ENCODE measurements at regions not wholly inside any gene's neighbourhood (a gene's known extent, or its start where the extent isn't known, plus 50 kb on each side); places are given as distances from the start of the nearest gene placed in this dataset.

DNA sequence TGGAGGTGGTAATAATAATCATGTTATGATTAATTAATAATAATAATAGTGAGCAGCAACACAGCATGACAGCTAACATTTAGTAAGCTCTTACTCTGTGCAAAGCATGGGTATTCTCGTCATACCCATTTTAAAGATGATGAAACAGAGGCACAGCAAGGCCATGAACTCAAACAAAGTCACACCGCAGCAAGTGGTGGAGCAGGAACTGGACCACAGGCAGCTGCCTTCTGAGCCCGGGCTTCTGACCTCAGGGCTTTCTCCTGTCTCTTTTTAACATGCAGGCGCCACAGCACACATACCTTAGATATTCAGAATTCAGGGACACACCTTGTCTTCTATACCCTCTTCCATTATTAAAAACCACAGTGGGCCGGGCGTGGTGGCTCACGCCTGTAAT lies 50.7 kb upstream of the SPATA12 start:
- DNase-seq (ENCODE audit: low read depth in 2 of 2): no peak

DNA sequence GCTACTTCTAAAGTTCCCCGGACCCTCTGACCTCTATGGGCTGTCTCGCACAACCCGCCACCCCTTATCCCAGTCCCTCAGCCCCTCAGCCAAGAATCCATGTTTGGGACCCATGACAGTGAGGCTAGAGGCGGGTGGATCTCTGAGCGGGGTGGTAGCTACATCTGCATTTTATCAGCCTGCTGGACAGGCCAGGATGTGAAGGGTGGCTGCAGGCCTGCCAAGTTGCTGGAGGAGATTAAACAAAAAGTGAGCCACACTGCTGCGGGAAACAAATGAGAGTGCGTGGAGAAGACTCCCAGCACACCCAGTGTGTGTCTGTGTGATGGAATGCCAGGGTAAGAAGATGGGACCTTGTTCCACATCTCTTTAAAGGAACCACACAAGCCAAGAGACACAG lies 51.1 kb upstream of the SPATA12 start:
- DNase-seq (ENCODE audit: low read depth in 2 of 2): no peak

DNA sequence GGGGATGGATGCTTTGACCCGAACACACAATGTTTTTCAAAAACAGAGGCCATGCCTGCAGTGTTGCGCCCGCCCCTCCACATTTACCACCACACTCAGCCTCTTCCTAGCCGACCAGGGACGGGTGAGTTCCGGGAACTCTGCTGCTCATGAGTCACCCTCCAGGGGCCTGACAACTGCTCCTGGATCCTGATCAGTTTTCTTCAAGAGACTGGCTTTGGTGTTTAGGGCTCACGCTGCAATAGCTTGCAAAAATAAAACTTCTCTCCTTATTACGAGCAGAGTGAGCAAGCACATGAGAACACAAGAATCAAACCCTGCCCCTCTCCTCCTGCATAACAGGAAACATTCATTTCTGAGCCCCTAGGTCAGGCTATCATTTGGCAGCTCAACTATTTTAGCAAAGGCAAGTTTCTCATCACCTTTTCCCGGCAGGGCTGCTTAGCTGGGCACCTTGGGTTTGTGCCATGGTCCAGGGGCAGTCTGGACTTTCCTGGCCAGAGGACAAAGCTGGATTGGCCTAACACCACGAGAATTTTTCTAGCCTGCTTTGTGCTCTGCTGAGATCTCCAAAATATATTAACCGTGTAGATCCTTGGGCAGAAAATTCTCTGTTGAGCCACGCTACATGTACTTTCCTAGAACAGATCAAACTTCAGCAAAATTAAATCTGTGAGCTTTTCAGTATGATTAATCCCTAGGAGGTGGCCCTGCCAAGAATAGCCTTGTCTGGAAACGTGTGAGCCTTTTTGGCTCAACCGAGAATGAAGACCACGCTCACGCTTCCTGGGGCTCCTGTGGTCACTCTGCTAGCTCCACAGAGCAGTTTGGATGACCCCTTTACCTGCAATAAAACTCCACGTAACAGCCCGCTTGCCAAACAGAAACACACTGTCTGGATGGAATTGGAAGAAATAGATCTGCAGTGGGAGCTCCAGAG lies 52.7 kb upstream of the SPATA12 start:
- no peak for DNase-seq (ENCODE audit: low read depth in 2 of 2)

DNA sequence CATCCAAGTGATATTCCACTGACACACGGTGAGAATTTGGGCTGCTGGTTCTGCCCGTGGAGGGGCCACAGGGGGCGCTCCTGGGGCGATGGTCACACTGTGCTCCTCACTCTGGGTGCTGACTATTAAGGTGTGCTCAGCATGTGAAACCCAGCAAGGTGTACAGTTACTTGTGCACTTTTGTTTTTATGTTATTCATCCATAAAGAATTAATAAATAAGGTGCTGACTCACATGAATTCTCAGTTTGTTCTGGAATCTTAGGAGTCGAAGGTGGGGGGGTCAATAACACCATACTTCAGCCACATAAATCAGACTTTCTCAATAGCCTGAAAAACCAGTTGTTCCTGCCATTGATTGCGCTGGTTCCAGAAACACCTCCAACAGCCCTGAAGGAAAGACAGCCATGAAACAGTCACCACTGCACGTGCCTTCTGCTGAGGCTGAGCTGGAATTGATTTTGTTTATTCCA lies 53.5 kb upstream of the SPATA12 start:
- DNase-seq (ENCODE audit: low read depth in 2 of 2): no peak

DNA sequence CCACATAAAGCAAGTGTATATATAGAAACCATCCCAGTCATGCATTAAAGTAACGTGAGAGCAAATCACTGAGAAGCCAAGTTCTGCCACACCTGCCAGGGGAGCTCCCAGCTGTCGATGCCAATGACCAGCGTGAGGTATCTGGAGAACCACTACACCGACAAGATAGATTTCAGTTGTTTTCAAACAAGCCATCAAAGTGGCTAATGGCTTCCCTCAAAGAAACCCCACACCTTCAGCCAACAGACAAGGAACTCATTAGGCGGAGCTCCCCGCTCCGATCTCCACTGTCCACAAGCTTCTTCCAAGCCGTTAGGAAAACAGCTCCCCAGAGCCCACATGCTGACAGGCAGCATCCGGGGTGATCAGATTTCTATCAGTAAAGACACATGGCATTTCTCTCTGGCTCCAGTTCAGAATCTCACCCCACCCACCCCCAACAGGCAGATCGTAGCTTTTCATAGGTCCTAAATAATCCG lies 54.2 kb upstream of the SPATA12 start:
- DNase-seq (ENCODE audit: low read depth in 2 of 2): no peak

DNA sequence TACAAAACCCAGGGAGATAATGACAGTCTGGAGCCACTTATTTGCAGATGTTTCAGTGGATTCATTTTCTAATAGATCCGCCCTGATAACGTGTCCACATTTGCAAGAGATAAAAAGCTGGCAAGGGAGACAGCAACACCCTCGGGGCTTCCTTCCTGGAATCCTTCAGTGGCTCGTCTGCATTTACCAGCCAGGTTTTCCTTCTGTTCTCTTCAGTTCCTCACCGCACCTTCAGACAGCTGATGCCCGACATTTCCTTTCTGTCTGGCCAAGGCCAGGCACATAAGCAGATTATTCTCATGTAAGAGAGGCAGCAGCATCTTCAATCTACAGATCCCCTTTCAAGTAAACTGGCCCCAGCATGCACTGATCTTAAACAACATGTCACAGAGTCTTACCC lies 56.2 kb upstream of the SPATA12 start:
- DNase-seq (ENCODE audit: low read depth in 2 of 2): no peak

DNA sequence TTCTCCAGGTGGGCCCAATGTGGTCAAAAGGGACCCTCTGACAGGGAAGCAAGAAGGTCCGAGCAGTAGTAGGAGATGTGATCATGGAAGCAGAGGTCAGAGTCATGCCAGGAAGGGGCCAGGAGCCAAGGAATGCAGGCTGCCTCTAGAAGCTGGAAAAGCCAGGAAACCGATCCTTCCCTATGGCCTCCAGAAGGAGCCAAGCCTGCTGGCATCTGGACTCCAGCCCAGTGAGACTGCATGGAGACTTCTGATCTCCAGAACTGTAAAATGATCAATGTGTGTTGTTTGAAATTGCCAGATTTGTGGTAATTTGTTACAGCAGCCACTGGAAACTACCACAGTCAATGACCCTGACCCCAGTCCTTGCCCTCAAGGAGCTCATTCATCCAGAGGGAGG lies 56.8 kb upstream of the SPATA12 start:
- no peak for DNase-seq (ENCODE audit: low read depth in 2 of 2)

DNA sequence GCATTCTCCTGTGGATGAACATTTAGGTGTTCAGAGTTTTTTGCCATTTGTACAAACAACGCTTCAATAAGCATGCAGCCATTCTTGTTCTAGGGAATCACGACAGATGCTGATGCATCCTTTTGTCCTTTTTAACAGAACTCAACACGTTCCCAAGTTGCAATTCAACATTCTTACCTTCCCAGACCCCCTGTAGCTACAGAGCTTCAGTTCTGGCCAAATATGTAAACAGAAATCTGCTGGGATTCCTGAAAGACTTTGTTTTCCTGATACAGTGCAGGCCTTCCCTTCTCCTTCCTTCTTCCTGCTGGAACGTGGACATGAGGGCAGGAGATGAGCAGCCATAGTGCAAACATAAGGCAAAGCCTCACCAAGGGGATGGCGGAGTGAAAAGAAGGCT lies 59.1 kb upstream of the SPATA12 start:
- no peak for DNase-seq (ENCODE audit: low read depth in 2 of 2)

DNA sequence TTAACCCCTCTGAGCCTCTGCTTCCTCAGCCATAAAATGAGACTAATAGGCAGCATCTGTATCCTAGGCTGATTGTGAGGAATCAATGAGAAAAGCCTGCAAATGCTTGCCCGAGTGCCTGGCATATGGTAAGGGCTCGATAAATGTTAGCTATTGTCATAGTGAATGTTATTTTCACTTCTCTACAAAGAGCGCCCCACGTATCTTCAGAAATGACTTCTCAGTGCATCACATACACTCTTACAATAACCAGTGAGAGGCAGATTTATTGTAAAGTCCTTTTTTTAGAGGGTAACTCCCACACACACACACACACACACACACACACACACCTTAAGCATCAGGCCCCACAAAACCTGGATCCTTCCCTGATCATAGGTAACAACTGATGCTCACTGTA lies 60.5 kb upstream of the SPATA12 start:
- no peak for DNase-seq (ENCODE audit: low read depth in 2 of 2)

DNA sequence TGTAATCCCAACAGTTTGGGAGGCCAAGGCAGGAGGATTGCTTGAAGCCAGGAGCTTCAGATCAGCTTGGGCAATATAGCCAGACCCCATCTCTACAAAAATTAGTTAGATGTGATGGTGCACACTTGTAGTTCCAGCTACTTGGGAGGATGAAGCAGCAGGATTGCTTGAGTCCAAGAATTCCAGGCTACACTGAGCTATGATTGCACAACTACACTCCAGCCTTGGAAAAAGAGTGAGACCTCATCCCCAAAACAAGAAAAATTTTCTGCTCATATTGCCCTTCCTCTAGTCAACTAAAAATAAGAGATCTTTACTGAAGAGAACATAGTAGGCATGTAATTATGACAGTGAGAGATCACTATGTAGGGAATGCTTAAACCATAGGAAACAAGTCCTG lies 60.9 kb upstream of the SPATA12 start:
- DNase-seq (ENCODE audit: low read depth in 2 of 2): no peak

DNA sequence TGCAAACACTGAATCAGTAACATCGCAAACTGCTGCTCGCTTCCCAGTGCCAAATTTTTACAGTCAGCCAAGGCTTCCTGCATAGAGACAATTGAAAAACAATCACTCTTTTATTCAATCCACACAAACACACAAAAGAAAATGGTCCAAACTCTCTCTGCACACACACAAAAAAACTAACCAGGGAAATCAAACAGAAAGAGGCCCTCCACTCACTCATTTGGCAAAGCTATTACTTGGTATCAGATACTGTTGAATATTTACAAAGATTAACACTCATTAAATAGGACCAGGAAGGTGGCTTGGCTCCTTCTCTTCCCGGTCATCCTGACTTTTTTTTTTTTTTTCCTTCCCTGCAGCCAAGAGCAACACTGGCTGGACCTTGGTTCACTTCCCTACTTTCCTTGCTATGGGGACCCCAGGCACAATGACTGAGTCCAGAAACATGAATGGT lies 62.4 kb upstream of the SPATA12 start:
- DNase-seq (ENCODE audit: low read depth in 2 of 2): no peak

DNA sequence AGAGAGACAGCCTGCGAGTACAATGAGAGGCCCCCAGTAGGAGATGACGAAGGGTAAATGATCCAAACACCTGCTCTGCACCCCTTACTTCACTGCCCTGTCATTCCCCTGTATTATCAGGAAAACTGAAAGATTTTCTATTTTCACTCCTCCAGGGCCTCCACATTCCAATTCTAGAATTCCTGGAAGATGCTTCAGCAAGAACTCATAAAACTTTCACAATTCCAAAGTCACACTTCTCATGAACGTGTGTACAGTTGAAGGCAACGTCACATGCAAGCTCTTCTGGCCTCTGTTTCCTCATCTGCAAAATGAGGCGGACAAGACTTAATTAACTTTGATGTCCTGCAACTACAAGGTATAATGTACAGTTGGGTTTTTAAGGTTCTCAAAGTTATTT lies 62.8 kb upstream of the SPATA12 start:
- no peak for DNase-seq (ENCODE audit: low read depth in 2 of 2)

DNA sequence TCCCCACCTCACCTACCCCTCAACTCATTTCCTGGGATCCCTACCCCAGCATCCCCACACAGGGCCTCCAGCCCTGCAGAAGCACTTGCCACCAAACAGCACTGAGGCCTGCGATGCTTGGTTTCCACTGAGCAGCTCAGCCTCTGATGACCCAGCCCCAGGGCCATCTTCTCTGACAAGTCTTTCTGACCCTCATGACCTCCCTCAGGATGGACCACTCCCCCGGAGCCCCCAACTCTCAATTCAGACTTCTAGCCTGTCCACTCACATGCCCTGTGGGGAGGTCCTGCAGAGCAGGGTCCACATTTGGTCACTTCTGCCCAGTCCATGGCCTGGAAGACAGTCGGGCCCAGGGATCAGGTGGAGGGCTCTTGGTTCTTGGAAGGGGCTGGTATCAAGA lies 63.4 kb upstream of the SPATA12 start:
- DNase-seq (ENCODE audit: low read depth in 2 of 2): no peak

DNA sequence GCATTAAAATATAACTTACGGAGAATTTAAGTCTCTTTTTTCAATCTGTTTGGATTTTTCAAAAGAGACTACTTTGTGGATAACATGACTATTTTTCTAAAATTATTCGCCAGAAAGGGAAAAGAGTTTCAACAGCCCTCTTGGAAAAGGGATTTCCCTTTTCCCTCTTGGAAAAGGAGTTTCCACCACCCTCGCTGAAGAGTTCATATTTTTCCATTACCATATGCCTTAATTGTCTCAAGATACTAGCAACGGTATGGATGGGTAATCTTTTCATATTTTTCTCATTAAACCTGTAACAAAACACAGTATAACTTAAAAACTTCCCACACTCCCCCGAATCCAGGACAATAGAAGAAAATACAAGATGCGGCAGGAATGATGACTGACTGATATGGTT lies 66.1 kb upstream of the SPATA12 start:
- no peak for DNase-seq (ENCODE audit: low read depth in 2 of 2)

DNA sequence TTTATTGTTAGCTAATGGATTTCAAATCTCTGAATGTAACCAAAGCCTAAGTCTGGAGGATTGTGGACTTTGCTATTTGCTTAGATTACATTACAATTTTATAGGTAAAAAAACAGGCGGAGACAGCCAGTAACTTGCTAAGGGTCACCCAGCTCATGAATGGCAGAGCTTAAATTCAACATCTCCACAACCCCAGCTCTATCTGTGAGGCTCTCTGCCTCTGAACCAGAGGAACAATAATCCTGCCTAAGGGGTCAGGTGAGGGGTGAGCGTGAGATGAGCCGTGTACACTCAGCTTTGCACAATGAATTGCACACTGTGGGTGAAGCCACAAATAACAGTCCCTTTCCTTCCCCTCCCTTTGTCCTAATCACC lies 69.8 kb upstream of the SPATA12 start:
- no peak for DNase-seq (ENCODE audit: low read depth in 2 of 2)

DNA sequence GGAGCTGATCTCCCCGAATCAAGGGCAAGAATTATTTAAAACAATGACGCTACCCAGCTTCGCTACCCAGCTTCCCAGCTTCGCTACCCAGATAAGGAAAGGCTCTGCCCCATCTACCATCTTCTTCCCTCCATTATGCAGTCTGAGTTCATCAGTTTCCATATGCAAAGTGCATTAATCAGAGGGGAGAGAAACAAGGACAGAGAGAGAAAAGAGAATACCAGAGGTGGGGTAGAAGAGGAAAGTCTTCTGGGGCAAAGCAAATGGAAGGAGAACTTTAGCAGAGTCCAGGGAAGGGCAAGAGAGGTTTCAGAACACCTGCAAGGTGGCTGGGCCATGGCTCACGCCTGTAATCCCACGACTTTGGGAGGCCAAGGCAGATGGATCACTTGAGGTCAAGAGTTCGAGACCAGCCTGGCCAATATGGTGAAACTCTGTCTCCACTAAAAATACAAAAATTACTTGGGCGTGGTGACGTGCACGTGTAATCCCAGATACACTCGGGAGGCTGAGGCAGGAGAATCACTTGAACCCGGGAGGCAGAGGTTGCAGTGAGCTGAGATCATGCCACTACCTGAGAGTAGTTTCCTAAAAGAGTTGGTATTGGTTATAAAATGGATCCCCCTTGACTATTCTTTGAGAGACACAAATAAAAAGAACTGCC lies 70.4 kb upstream of the SPATA12 start:
- DNase-seq (ENCODE audit: low read depth in 2 of 2): no peak

DNA sequence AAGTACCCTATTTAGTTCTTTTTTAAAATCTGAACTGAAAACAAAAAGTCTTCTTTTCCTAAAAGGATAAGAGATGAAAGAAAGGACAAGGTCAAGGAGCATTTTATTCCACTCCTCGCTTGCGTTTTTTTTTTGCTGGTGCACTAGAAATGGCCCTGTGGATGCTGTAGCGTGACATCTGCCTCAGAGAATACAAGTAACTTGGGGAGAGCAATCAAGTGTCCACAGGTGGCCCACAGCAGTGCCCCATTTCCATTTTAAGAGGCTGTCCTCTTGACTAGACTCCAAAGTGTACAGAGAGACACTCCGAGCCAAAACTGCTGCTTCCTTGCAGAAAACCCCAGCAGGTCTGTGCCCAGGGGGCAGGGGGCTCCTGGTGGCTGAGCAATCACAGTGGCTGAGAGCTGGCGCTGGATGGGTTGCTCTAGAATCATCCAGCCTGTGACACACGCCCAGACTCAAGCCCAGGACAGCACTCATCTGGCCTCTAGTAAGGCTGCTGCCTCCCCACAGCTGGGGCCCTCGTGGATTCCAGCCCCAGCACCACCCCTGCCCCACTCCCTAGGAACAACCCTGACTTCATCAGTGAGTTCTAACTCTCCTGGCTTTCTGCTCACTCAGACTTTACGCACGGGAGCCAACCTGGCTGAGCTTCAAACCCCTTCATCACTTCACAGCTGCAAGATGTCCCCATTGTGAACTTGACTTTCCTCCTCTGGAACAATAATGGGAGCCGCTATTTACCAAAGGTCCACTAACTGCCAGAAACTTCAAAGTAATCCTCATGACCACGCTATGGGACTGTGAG lies 71.1 kb upstream of the SPATA12 start:
- no peak for DNase-seq (ENCODE audit: low read depth in 2 of 2)

DNA sequence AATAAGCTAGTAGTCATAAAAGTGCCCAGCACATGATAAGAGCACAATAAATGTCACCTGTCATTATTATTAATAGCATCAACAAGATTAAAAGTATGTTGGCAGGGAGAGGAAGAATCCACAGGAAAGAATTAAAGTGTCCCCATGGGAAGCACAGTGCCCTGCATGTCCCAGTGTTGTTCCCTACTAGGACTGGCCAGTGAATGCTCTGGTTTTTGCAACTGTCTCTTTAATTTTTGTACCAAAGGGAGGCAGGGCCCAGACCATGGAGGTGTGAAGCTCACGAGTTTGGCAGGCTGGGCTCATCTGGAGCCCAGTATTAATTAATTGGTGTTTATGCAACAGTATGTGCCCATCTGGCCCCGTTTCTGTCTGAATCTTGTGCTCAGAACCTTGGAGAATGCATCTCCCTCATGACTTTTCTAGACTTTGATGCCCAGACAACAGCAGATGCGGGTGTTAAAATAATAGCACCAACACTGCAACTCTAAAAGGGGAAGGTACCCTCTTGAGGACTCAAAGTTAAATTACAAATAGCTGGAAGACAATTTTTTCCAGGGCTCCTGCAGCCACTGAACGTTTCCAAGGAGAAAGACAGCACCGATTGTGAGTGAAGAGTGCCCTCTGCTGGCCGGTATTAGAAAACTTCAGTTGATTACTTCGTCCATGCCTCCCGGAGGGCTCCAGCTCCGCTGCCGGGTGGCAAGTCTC lies 71.9 kb upstream of the SPATA12 start:
- DNase-seq (ENCODE audit: low read depth in 2 of 2): peak; percentile 58 to 67

DNA sequence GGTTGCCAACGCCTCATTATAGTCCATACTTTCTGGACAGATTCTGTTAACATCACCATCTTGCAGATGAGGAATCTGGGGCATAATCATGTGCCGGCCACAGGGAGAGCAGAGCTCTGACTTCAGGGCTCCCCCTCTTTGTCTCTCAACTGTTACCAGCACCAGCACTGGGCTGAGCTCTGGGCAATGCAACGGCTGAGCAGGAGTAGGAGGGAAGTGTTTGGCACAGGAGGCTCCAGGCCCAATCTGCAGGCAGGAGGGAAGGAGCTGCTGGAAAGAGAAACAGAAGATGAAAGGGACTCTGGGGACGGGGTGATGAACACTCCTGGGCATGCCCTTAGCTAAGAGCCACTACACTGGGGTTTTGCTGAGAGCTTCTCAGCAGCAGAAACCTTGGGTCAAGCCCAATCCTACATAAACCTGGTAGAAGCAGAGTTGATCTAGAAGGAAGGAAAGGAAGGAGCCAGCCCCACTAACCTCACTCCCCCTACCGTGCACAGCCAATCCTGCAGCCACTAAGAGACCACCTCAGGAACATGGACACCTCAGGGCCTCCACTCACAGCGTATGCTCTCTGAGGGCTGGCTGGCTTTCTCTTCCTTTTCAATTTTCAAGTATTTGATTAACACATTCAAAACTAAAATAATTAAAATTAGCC lies 73.1 kb upstream of the SPATA12 start:
- DNase-seq (ENCODE audit: low read depth in 2 of 2): no peak

DNA sequence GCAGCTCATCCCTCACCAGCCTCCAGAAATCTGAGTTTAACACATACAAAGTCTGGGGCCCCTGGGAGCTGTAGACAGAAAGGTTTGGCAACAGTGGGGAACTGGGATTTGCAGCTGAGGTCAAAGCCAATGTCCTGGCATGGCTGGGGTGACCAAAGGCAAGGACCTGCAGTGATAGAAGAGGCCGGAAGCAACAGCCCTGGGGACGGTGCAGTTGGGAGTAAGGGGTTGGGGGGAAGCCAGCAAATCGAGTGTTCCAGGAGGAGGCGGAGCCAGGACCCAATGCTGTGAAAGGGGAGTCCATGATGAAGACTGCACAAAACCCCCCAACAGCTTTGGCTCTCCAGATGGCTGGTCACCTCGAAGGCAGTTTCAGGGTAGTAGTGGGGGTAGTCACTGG lies 74.1 kb upstream of the SPATA12 start:
- DNase-seq (ENCODE audit: low read depth in 2 of 2): no peak

DNA sequence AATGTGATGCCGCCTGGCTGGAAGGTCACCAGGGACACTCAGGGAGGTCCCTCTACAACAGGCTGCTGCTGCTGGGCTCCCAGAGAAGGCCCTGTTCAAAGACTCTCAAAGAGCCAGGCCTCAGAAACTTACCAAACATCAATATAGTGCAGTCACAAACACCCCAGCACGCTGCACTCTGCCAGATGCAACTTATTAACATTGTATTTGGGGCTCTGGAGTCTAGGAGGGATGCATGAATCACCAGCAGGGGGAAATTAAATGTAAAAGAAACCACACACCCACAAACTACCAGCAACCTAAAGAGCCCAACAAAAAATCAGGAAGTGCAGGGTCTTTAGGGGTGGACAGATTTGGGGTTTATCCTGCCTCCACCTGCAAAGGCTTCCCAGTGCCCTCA lies 74.6 kb upstream of the SPATA12 start:
- no peak for DNase-seq (ENCODE audit: low read depth in 2 of 2)
